Stimulated activated CD4-positive, alpha-beta T cell treated with anti-CD3 and anti-CD28 coated beads, Interleukin-1b, Interleukin-23, amount 100 ng/mL, for 48 hours (primary cell): ENCODE measurements at regions not wholly inside any gene's neighbourhood (a gene's known extent, or its start where the extent isn't known, plus 50 kb on each side); places are given as distances from the start of the nearest gene placed in this dataset.
"Not testable (repeated sequence)": the region's sequence is repeated elsewhere in the genome, so short reads cannot be mapped to it uniquely, and the experiment has no call there.

Experiments
- DNase-seq: peaks from one replicate; pipeline ENCODE4 v3.0.0-alpha.2; 2020

- DNase-seq = no peak
These were observed 58.8 kb downstream of the PPP4R3C start for GRCh38 chrX:27404366-27404765.

DNA sequence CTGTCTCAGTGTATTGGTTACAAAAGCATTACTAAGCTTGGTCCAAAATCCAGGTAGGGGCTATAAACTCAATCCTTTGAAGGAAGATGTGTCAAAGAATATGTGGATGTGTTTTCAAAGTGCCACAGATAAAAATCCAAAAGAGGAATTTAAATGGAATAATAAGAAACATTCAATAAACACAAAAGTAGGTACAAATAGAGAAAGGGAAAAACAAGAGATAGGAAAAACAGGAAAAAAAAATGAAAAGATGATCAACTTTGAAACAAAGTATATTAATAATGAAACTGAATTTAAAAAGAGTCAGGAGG, 64.0 kb downstream of the PPP4R3C start:
- no peak for DNase-seq

DNA sequence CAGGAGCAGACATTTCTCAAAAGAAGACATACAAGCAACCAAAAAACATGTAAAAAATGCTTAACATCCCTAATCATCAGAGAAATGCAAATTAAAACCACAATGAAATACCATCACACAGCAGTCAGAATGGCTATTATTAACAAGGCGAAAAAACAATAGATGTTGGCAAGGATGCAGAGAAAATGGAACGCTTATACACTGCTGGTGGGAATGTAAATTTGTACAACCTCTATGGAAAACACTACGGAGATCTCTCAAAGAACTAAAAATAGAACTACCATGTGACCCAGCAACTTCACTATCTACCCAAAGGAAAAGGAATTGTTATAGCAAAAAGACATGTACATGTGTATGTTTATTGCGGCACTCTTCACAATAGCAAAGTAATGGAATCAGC, 71.5 kb downstream of the PPP4R3C start:
- DNase-seq = no peak

GRCh38 chrX:27381419-27381818, 81.7 kb downstream of the PPP4R3C start:
- no peak for DNase-seq

- no peak for DNase-seq
These were observed 82.8 kb downstream of the PPP4R3C start for GRCh38 chrX:27380163-27380845.

DNA sequence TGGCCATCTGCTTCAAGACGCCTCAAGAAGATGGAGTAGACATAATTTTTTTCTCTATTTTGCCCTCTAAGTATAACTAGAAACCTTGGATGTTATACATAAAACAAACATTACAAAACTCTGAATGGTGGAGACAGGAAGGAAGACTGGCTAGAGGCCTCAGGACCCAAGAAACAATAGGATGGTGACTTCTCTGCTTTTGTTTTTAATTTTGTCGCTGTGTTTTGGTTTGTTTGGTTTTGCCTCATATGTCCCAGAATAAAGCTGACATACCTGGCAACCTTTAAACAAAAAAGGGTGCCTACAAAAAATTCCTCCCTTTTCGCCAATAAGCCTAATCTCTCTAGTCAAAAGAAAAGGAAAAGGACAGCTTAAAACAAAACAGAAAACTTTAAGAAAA, 109.1 kb downstream of the PPP4R3C start:
- DNase-seq = no peak

DNA sequence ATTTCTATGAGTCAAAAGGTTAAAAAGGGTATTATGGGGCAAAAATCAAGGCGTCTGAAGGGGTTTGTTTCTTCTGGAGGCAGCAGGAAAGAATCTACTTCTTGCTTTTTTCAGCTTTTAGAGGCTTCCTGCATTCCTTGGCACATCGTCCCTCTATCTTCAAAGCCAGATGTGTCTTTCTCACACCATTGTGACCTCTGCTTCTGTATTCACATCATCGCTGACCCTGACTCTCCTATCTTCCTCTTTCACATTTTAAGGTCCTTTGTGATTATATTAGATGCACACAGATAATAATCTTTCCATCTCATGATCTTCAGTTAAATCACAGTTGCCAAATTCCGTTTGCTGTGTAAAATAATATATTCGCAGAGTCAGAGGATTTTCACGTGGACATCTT, 112.7 kb downstream of the PPP4R3C start:
- DNase-seq = no peak

GRCh38 chrX:27336466-27337091, 126.6 kb downstream of the PPP4R3C start:
- DNase-seq = peak; percentile 18

- no peak for DNase-seq
These were observed 141.5 kb downstream of the PPP4R3C start for GRCh38 chrX:27321632-27322031.

DNA sequence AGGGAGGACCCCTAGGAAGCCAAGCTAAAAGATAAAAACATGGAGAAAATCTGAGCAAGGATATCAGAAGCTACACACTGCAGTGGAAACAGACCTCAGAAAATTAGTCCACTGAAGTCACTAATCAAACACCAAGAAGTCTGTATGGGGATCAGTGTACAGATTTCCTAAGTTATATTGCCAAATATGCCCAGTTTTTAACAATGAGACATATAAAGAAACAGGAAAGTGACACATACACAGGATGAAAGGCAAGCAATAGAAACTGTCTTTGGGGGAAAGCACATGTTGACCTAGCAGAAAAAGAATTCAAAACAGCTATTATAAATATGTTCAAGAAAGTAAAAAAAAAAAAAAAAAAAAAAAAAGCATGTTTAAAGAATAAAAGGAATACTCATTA, 153.7 kb downstream of the PPP4R3C start:
- no peak for DNase-seq

- DNase-seq = no peak
These were observed 155.6 kb downstream of the PPP4R3C start for GRCh38 chrX:27307546-27307945.

DNA sequence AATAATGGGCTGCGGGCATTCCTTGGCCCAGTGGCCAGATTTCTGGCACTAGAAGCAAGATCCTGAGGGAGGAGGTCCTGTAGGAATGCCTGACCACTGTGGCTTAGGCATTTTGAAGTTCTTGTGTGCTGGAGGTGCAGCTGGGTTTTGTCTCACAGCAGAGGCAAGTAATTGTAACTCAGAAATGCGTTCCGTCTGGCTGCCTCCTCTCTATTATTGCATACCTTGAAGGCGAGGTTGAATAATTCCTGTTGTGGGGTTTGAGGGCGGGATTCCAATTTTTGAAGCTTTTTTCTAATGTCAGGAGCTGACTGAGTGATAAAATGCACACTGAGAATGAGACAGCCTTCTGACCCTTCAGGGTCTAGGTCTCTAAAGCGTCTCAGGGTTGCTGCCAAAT, 170.6 kb downstream of the PPP4R3C start:
- DNase-seq = not testable (repeated sequence)

GRCh38 chrX:27276751-27277150, 186.4 kb downstream of the PPP4R3C start:
- DNase-seq = no peak

DNA sequence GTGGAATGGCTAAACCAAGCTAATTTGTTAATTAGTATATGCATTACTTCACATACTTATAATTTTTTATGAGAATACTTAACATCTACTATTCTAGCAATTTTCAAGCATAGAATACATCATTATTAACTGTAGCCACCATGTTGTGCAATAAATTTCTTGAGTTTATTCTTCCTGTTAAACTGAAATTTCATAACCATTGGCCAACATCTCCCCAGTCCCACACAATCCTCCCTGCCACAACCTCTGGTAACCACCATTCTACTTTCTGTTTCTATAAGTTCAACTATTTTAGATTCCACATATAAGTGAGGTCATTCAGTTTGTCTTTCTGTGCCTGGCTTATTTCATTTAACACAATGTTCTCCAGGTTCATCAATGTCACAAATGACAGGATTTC, 208.5 kb downstream of the PPP4R3C start:
- DNase-seq = no peak

DNA sequence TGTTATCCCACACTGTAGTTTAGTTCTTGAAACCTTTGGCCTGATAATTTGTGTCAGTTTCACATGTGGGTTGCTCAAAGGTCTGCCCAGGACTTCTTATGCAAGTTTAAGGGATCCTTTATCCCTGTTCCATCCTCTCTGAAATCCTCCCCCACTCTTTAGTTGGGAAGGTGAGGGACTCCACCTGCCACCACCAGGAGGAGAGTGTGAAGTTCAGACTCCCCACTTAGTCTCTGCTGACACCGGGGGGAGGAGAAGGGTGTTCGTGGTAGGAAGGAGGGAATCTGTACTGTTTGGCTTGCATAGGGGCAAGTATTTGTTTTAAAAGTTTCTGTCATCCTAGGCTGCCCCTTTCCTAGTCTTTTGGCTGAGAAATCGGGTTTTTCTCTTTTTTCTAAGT, 211.8 kb downstream of the PPP4R3C start:
- DNase-seq = no peak

DNA sequence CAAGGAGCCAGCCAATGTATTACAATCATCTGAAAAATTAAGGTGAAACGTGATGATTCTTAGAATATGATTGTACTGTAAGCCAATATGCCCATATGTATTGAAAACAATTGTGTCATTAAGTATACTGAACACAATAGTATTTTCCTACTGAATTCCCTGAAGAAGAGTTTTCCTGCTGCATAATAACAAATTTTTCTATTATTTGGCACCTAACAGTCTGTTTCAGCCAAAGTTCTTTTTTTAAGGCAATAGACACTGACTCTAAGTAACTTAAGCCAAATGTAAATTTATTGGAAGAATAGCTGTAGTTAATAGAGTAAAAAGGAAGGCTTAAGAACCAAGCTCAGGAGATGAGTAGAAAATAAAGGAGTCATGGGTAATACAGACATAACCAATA, 220.6 kb downstream of the PPP4R3C start:
- no peak for DNase-seq

- no peak for DNase-seq
These were observed 221.2 kb downstream of the PPP4R3C start for GRCh38 chrX:27241981-27242380.

- DNase-seq = not testable (repeated sequence)
These were observed 223.1 kb downstream of the PPP4R3C start for GRCh38 chrX:27240042-27240441.

DNA sequence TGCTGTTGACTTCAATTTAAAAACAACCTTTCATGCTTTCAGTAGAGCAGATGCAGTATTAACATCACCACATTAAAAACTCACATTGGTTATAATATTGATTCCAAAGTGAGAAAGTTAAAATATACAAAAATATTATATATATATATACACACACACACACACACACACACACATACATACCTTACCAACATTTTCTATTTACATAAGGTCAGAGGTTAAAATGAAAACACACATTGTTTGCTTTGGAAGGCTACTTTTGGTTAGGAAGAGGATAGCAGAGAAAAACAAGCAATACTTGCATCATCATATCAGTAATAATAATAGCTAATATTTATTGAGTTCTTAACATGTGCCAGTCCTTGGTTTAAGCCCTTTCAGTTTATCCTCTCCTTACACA, 226.5 kb downstream of the PPP4R3C start:
- DNase-seq = no peak

- DNase-seq = no peak
These were observed 233.4 kb downstream of the PPP4R3C start for GRCh38 chrX:27229721-27230120.

DNA sequence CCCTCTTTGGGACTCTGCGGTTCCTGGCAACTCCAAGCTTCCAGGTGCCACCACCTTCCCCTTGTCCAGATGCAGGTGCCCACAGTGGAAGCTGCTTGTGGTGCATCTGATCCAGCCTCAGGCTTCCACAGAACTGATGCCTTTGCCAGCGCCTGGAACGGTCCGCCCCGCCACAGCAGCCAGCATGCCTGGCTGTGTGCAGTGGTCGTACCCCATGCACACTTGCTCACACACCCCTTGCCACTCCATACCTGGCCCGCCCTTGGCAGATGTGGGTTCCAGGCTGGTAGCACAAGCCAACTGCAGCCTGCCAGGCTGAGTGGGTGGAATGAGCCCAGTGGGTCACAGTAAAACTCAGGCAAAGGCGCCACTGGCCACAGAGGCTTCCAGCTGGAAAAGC, 240.5 kb downstream of the PPP4R3C start:
- no peak for DNase-seq

- no peak for DNase-seq
These were observed 276.5 kb downstream of the PPP4R3C start for GRCh38 chrX:27186671-27187070.

GRCh38 chrX:27163236-27163635, 299.9 kb downstream of the PPP4R3C start:
- no peak for DNase-seq

GRCh38 chrX:27162496-27162895, 300.6 kb downstream of the PPP4R3C start:
- DNase-seq = no peak

- DNase-seq = not testable (repeated sequence)
These were observed 306.2 kb downstream of the PPP4R3C start for GRCh38 chrX:27156921-27157320.
